GM12872 (cell line): ENCODE measurements at regions not wholly inside any gene's neighbourhood (a gene's known extent, or its start where the extent isn't known, plus 50 kb on each side); places are given as distances from the start of the nearest gene placed in this dataset.

Source experiments
- TF ChIP-seq, protein P1 (sequence below): IDR thresholded peaks from 3 replicates; pipeline ENCODE4 v1.5.1; 2011; ENCODE audit warnings: low read depth, mild to moderate bottlenecking, low read length, moderate library complexity; ENCODE audit not compliant: insufficient read depth

DNA sequence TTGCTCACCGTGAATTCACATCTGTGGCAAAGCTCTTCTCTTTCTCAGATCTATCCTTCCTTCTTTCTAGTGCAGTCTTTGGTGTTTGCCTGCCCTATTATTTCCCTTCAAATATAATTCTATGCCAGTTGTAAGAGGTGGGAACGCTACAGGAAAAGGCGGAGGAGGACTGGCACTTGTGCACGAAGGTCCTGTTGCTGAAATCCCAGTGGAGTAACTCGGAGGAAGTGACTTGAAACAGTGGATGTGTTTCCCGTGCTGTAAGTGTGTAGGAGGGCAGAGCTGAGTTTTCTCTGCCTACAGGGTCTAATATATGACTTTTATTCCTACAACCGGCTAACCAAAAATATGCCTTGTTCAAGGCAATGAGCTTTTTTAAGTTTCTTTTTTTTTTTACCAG lies 754.8 kb downstream of the QKI start:
- TF ChIP-seq, protein P1, sequence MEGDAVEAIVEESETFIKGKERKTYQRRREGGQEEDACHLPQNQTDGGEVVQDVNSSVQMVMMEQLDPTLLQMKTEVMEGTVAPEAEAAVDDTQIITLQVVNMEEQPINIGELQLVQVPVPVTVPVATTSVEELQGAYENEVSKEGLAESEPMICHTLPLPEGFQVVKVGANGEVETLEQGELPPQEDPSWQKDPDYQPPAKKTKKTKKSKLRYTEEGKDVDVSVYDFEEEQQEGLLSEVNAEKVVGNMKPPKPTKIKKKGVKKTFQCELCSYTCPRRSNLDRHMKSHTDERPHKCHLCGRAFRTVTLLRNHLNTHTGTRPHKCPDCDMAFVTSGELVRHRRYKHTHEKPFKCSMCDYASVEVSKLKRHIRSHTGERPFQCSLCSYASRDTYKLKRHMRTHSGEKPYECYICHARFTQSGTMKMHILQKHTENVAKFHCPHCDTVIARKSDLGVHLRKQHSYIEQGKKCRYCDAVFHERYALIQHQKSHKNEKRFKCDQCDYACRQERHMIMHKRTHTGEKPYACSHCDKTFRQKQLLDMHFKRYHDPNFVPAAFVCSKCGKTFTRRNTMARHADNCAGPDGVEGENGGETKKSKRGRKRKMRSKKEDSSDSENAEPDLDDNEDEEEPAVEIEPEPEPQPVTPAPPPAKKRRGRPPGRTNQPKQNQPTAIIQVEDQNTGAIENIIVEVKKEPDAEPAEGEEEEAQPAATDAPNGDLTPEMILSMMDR = no peak

DNA sequence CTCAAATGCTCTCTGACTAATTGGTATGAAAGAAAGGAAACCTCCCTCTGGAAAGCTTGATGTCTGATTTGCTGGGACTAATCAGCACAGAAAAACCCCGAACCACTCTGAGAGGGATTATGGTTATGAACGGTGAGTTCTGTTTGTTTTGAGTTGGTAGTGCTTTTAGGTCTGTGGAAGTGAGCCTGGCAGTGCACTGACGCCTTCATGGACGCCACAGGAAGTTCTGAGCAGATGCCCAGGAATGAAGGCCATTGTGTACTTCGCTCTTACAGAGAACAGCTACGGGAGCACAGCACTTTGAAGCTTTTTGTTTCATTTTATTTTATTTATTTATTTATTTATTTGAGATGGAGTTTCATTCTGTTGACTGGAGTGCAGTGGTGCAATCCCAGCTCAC lies 754.1 kb downstream of the QKI start:
- TF ChIP-seq, protein P1 = no peak

DNA sequence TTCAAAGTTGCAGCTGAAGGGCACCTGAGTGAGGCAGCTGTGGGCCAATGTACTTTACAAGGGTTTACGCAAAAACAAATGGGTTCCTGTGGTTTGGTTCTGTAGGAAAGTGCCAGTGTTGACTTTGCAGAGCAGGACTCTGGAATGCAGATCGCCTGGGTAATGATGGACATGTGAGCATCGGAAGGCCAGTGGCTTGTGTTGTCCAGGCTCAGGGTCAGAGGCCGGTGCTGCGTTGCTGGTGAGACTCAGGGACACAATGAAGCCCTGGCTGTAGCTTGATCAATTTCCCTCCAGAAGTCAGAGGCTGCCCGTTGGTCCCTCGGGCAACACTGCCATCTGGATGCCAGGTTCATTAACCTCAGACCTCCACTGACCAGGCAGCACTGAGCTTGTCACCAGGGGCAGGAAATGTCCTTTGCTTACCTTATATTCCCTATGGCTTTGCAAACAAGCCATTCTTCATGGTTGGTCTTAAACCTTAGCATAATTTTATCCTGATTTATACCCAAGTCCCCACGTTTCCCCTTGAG lies 753.4 kb downstream of the QKI start:
- TF ChIP-seq, protein P1 = no peak

DNA sequence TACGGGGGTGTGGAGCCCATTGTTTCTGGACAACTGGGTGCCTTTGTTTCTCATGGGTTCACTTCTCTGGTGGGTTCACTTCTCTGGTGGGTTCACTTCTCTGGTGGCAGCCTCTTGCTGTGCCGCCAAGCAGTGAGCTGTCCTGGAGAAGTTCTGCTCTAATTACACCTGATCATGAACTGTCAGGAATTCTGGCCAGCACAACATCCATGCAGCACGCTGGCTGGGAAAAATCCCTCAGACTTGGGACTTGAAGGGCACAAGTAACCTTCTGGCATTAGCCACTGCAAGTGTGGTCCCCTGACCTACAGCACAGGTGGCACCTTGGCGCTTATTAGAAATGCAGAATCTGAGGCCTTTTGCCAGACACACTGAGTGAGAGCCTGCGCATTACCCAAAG lies 752.5 kb downstream of the QKI start:
- TF ChIP-seq, protein P1 = no peak

DNA sequence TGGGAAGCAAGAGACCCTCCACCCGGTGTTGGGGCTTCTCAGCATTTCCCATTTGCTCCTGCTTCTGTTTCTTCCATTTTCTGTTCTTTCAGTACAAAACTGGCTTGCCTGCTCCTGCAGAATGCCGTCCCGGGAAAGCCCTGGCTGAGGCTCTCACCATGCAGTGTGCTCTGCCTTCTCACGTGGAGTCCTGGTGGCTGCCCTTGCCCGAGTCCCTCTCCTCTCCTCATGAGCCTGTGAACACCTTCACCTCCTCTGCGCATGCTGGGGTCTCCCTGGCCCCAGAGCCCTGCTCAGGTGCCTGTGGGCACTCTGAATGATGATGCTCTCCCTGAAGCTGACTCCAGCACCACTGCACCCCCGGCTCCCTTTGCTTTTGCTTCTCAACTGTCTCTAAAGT lies 752.0 kb downstream of the QKI start:
- TF ChIP-seq, protein P1 = no peak

DNA sequence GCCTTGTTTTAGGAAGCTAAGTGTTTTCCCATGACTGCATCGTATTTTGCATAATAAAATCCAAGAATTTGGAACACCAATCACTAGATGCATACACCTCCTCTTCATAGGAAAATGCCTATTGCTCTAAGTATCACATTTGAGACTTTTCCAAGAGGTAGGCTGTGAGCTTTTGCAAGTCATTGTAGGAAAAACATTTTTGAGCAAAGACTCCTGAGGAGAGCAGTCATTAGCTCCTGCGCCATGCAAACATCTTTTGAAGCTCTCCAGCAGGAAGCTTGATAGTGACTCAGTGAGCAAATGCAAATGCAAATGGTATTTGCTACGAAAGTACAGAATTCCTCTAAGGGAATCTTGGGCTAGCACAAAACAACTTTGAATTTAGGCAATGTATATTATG lies 750.4 kb downstream of the QKI start:
- TF ChIP-seq, protein P1 = no peak

DNA sequence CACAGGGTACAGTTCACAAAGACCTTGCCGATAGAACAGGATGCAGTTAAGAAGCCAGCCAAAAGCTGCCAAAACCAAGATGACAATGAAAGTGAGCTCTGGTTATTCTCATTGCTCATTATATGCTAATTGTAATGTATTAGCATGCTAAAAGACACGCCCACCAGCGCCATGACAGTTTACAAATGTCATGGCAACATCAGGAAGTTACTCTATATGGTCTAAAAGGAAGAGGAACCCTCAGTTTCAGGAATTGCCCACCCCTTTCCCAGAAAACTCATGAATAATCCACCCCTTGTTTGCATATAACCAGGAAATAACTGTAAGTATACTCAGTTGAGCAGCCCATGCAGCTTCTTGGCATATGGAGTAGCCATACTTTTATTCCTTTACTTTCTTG lies 748.7 kb downstream of the QKI start:
- TF ChIP-seq, protein P1 = no peak

DNA sequence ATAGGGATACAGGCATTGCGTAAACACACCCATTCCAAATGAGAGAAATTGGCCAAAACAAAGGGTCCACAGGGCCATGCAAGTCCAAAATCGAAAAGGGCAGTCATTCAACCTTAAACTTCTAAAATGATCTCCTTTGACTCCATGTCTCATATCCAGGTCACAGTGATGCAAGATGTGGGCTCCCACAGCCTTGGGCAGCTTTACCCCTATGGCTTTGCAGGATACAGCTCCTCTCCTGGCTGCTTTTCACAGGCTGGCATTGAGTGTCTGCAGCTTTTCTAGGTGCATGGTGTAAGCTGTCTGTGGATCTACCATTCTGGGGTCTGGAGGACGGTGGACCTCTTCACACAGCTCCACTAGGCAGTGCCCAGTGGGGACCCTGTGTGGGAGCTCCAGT lies 744.5 kb downstream of the QKI start:
- TF ChIP-seq, protein P1 = no peak
